MCF 10A (cell line): ENCODE measurements at regions not wholly inside any gene's neighbourhood (a gene's known extent, or its start where the extent isn't known, plus 50 kb on each side); places are given as distances from the start of the nearest gene placed in this dataset.

Source experiments
- BruUV-seq: library from RNA; stranded (reverse); fragments of 400-500 nt; replicated peaks from 2 replicates; lab custom pipeline; 2021; lab: Mats Ljungman, UMichigan
- CTCF ChIA-PET: fragments of 300-600 bp; sonication (Branson Sonifier 250); formaldehyde crosslinking; extraction: SDS; loops from one replicate; lab custom pipeline; 2021; ENCODE audit warnings: antibody characterized with exemption, inconsistent platforms; lab: Yijun Ruan, JAX
- POLR2A ChIA-PET: fragments of 300-600, 350-650 bp; sonication (Branson Sonifier 250); formaldehyde crosslinking; extraction: SDS; loops from one replicate; lab custom pipeline; 2020; ENCODE audit warnings: antibody characterized with exemption, inconsistent platforms; lab: Yijun Ruan, JAX
- DNase-seq: peaks from one replicate; pipeline ENCODE4 v3.0.0-alpha.2; 2018; ENCODE audit not compliant: unreplicated experiment
- H3K27ac Mint-ChIP-seq: one replicate; pipeline ENCODE4 v1.8.0; 2022; ENCODE audit warnings: mild to moderate bottlenecking, low read depth, mixed read lengths; ENCODE audit not compliant: unreplicated experiment
- H3K27me3 Mint-ChIP-seq: one replicate; pipeline ENCODE4 v1.8.0; 2022; ENCODE audit warnings: mixed read lengths; ENCODE audit not compliant: insufficient read depth, unreplicated experiment
- H3K36me3 Mint-ChIP-seq: one replicate; pipeline ENCODE4 v1.8.0; 2022; ENCODE audit warnings: mild to moderate bottlenecking, moderate library complexity, mixed read lengths; ENCODE audit not compliant: insufficient read depth, unreplicated experiment
- H3K4me1 Mint-ChIP-seq: one replicate; pipeline ENCODE4 v1.8.0; 2022; ENCODE audit warnings: mixed read lengths; ENCODE audit not compliant: insufficient read depth, unreplicated experiment
- H3K4me3 Mint-ChIP-seq: one replicate; pipeline ENCODE4 v1.8.0; 2022; ENCODE audit warnings: mild to moderate bottlenecking, moderate library complexity, mixed read lengths; ENCODE audit not compliant: unreplicated experiment
- H3K9me3 Mint-ChIP-seq: one replicate; pipeline ENCODE4 v1.8.0; 2022; ENCODE audit warnings: mixed read lengths; ENCODE audit not compliant: unreplicated experiment
- intact Hi-C: fragments of 100-400 bp; cut with micrococcal nuclease; formaldehyde crosslinking; loops from 2 replicates; pipeline ENCODE4 v1.14.1; 2022
- TF ChIP-seq, protein P1 (sequence below): fragments of 200-600 bp; IDR thresholded peaks from one replicate; pipeline ENCODE4 v1.8.0; 2022; ENCODE audit warnings: antibody characterized with exemption, mild to moderate bottlenecking; ENCODE audit not compliant: unreplicated experiment

DNA sequence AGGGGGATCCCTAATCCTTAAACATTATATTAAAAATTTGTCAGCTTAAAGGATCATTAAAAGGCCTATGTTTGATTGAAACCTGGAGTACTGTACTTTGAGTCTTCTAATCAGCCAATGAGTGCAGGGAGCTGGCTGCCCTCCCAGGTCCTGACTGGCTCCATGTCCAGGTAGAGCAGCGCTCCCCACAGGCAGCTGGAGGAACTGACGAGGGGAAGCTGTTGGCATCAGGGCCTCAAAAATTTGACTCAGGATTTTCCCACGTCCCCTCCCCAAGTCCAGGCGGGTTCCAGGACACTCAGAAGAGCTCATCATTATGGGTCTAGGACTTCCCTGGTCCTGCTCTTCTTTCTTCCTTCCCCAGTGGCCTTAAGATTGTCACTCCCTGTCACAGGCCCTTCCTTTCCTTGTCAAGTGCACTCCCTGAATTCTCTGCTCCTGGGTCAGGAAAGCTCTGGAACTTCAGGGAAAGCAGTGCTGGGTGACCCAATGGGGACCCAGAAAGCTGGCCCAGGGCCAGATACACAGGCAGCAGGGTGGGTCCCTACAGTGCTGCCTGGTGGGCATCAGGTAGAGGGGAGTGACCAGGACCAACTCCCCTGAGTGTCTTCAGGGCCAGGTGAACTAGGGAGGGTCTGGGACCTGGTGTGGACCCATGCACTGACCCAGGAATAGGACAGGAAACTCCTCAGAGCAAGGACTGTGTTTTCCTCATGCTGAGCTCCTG is 65.5 kb downstream of the GGTLC2 start:
- POLR2A ChIA-PET, result interaction anchor here (0.6 to 0.8 kb wide), 3 partner anchors 19 to 68 kb away, joined by 3 to 4 read pairs (median 3); no protein-coding TSS in a partner anchor
- Mint-ChIP-seq H3K9me3 (no peaks in the 10 kb centered on the region), H3K36me3 (no peaks in the 10 kb centered on the region), H3K27me3 (no peaks in the 10 kb centered on the region), H3K27ac (peak overlapping the region; percentile 59), H3K4me1 (no peaks in the 10 kb centered on the region), H3K4me3 (no peak overlapping the region)
- CTCF ChIA-PET, result interaction anchor here (0.6 to 3.6 kb wide), 35 partner anchors 8 to 1641 kb away, joined by 3 to 43 read pairs (median 4); no protein-coding TSS in a partner anchor
- TF ChIP-seq, protein P1, sequence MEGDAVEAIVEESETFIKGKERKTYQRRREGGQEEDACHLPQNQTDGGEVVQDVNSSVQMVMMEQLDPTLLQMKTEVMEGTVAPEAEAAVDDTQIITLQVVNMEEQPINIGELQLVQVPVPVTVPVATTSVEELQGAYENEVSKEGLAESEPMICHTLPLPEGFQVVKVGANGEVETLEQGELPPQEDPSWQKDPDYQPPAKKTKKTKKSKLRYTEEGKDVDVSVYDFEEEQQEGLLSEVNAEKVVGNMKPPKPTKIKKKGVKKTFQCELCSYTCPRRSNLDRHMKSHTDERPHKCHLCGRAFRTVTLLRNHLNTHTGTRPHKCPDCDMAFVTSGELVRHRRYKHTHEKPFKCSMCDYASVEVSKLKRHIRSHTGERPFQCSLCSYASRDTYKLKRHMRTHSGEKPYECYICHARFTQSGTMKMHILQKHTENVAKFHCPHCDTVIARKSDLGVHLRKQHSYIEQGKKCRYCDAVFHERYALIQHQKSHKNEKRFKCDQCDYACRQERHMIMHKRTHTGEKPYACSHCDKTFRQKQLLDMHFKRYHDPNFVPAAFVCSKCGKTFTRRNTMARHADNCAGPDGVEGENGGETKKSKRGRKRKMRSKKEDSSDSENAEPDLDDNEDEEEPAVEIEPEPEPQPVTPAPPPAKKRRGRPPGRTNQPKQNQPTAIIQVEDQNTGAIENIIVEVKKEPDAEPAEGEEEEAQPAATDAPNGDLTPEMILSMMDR, result peak; percentile 36
- intact Hi-C loops, result loop anchor here (1.0 kb wide), 1 partner anchor 38 kb away; no protein-coding TSS in a partner anchor
- peak; percentile 46 for DNase-seq
- no TSS peak for BruUV-seq

DNA sequence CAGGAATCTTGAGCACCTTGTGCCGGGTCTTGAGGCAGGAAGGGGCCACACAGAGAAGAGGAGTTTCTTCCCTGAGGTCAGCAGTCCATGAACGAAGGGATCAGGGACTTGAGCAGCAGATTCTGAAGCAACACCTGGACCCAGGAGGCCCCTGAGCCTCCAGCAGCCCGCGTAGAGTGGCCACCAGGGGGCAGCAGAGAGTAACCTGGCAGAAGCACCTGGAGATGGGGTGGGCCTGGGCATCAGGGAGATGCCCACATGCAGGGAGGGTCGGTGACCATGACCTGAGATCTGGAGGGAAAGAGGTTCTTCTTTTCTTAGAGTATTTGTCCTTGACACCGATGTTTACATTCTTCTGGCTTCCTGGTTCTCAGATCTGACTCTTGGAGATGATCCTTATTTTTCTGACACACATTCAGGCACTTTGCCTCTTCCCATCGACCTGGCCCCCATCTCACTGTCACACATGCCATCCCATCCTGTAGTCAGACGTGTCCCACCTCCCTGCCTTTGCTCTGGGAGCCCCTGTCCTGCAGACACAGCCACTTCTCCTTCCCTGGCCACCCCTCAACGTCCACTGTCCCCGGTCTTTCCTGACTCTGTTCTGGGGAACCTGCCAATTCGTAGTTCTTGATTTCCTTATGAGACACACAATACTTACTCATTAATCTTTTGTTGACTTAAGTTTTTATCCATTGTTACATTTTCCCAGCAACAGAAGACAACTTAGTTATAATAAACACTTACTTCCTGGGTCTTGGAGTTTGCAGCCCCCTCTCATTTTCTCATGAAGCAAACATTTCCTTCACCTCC is 66.5 kb downstream of the GGTLC2 start:
- POLR2A ChIA-PET, result no interaction called here
- H3K4me1 Mint-ChIP-seq, result no peaks in the 10 kb centered on the region
- no peak overlapping the region for H3K4me3 Mint-ChIP-seq
- H3K27me3 Mint-ChIP-seq, result no peaks in the 10 kb centered on the region
- no TSS peak for BruUV-seq
- DNase-seq, result peak; percentile 60
- no peaks in the 10 kb centered on the region for H3K9me3 Mint-ChIP-seq
- no peaks in the 10 kb centered on the region for H3K36me3 Mint-ChIP-seq
- TF ChIP-seq, protein P1, result peak; percentile 95
- CTCF ChIA-PET, result interaction anchor here (0.6 to 3.6 kb wide), 16 partner anchors 9 to 922 kb away, joined by 3 to 43 read pairs (median 6); no protein-coding TSS in a partner anchor
- intact Hi-C loops, result loop anchor here (1.0 kb wide), 1 partner anchor 37 kb away; no protein-coding TSS in a partner anchor
- no peak overlapping the region for H3K27ac Mint-ChIP-seq

DNA sequence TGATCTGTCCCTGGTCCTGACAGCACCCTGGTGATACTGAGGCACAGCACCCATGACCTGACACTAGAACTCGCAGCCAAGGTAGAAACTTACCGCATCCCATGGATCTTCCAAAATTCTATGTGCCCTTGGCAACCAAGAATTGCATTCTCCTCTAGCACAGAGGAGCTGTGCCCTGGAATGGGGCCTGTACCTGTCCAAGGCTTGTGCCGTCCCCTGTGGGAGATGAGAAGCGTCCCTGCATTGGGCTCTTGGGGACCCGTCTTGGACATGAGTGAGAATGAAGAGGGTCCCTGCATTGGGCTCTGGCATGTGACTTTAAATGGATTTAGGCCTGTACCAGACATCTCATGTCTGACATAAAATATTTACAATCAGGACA is 67.1 kb downstream of the GGTLC2 start:
- H3K4me3 Mint-ChIP-seq, result no peak overlapping the region
- BruUV-seq, result no TSS peak
- H3K4me1 Mint-ChIP-seq, result no peaks in the 10 kb centered on the region
- ChIA-PET CTCF (interaction anchor here (0.6 to 2.1 kb wide), 5 partner anchors 9 to 248 kb away, joined by 3 to 6 read pairs (median 3); no protein-coding TSS in a partner anchor), POLR2A (no interaction called here)
- no peak for DNase-seq
- intact Hi-C loops, result no loop called here
- no peaks in the 10 kb centered on the region for H3K9me3 Mint-ChIP-seq
- H3K27me3 Mint-ChIP-seq, result no peaks in the 10 kb centered on the region
- H3K27ac Mint-ChIP-seq, result no peak overlapping the region
- TF ChIP-seq, protein P1, result no peak
- H3K36me3 Mint-ChIP-seq, result no peaks in the 10 kb centered on the region
